Stimulated activated CD4-positive, alpha-beta T cell treated with anti-CD3 and anti-CD28 coated beads, Interleukin-2, amount 100 ng/mL, for 24 hours (primary cell): ENCODE measurements at regions not wholly inside any gene's neighbourhood (a gene's known extent, or its start where the extent isn't known, plus 50 kb on each side); places are given as distances from the start of the nearest gene placed in this dataset.
"Not testable (repeated sequence)": the region's sequence is repeated elsewhere in the genome, so short reads cannot be mapped to it uniquely, and the experiment has no call there.

Source experiments
- DNase-seq, 2 donors: peaks; one replicate each; pipeline ENCODE4 v3.0.0-alpha.2; 2020

- DNase-seq, result no peak
These were observed 208.1 kb downstream of the VAPA start for GRCh38 chr18:10121786-10122515.

- no peak for DNase-seq
These were observed 209.5 kb downstream of the VAPA start for GRCh38 chr18:10122988-10123950.

- no peak for DNase-seq
These were observed 210.3 kb downstream of the VAPA start for GRCh38 chr18:10124071-10124470.

GRCh38 chr18:10124557-10124956 lies 210.7 kb downstream of the VAPA start:
- no peak for DNase-seq

GRCh38 chr18:10124967-10125366 lies 211.2 kb downstream of the VAPA start:
- DNase-seq, result no peak

GRCh38 chr18:10127729-10128128 lies 213.9 kb downstream of the VAPA start:
- DNase-seq, result no peak

GRCh38 chr18:10128921-10129501 lies 215.2 kb downstream of the VAPA start:
- DNase-seq, result no peak

- DNase-seq, result no peak
These were observed 216.8 kb downstream of the VAPA start for GRCh38 chr18:10130606-10131005.

- no peak for DNase-seq
These were observed 217.3 kb downstream of the VAPA start for GRCh38 chr18:10131081-10131459.

- DNase-seq, result no peak
These were observed 217.9 kb downstream of the VAPA start for GRCh38 chr18:10131460-10132395.

- no peak for DNase-seq
These were observed 219.7 kb downstream of the VAPA start for GRCh38 chr18:10133516-10133915.

GRCh38 chr18:10134204-10134603 lies 220.4 kb downstream of the VAPA start:
- no peak for DNase-seq

- not testable (repeated sequence) for DNase-seq
These were observed 220.9 kb downstream of the VAPA start for GRCh38 chr18:10134749-10135148.

- no peak for DNase-seq
These were observed 221.6 kb downstream of the VAPA start for GRCh38 chr18:10135302-10135926.

- no peak for DNase-seq
These were observed 224.9 kb downstream of the VAPA start for GRCh38 chr18:10138719-10139118.

GRCh38 chr18:10139783-10140410 lies 226.1 kb downstream of the VAPA start:
- no peak for DNase-seq

- no peak for DNase-seq
These were observed 226.9 kb downstream of the VAPA start for GRCh38 chr18:10140461-10141282.

- DNase-seq, result no peak
These were observed 227.7 kb downstream of the VAPA start for GRCh38 chr18:10141559-10141958.

GRCh38 chr18:10142056-10142455 lies 228.2 kb downstream of the VAPA start:
- no peak for DNase-seq

GRCh38 chr18:10142496-10143160 lies 228.8 kb downstream of the VAPA start:
- DNase-seq, result no peak
